ENCODE measurements at regions not wholly inside any gene's neighbourhood (a gene's known extent, or its start where the extent isn't known, plus 50 kb on each side); places are given as distances from the start of the nearest gene placed in this dataset.

DNA sequence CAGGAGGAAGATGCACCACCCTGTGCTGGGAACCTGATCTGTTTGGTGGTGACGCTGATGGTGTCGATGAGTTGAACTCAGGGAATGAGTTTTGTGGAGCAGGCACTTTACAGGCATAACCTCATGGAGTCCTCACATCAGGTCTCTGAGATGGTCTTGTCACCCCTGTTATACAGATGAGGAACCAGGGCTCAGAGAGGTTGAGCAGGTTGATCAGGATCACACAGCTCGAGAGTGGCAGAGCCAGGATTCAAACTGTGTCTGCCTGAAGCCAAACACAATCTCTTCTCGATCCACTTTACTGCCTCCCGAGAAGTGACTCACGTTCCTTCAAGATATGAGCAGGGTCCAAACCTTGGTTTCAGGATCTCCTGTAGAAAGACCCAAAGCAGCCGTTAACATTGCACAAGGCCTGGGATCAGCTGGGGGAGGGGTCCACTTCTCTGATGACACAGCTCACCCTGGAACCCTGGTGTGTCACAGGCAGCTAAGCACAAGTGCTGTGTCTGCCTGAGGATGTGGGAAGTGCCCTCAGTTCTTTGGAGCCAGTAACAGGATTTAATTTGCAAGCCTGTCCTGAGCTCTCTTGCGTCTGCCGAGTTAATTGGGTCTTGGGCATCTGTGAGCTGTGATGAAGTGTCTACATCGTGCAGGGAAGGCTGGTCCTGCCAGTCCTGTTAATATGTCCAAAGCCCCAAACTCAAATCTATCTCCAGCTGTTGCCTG lies 65.4 kb upstream of the STUM start:
- no peaks in the 10 kb centered on the region for H3K27me3 ChIP-seq
- H3K4me3 ChIP-seq = no peak overlapping the region
- H3K9me3 ChIP-seq = no peaks in the 10 kb centered on the region
- no peaks in the 10 kb centered on the region for H3K4me1 ChIP-seq
- no peak overlapping the region for H3K27ac ChIP-seq
- H3K36me3 ChIP-seq = no peaks in the 10 kb centered on the region
- intact Hi-C loops (cut with DNase I) = no loop called here
- TF ChIP-seq, protein P1, sequence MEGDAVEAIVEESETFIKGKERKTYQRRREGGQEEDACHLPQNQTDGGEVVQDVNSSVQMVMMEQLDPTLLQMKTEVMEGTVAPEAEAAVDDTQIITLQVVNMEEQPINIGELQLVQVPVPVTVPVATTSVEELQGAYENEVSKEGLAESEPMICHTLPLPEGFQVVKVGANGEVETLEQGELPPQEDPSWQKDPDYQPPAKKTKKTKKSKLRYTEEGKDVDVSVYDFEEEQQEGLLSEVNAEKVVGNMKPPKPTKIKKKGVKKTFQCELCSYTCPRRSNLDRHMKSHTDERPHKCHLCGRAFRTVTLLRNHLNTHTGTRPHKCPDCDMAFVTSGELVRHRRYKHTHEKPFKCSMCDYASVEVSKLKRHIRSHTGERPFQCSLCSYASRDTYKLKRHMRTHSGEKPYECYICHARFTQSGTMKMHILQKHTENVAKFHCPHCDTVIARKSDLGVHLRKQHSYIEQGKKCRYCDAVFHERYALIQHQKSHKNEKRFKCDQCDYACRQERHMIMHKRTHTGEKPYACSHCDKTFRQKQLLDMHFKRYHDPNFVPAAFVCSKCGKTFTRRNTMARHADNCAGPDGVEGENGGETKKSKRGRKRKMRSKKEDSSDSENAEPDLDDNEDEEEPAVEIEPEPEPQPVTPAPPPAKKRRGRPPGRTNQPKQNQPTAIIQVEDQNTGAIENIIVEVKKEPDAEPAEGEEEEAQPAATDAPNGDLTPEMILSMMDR (IDR thresholded peaks at IDR 0.05) = no peak
- no peak for DNase-seq (ENCODE audit: low spot score in 2 of 2)

DNA sequence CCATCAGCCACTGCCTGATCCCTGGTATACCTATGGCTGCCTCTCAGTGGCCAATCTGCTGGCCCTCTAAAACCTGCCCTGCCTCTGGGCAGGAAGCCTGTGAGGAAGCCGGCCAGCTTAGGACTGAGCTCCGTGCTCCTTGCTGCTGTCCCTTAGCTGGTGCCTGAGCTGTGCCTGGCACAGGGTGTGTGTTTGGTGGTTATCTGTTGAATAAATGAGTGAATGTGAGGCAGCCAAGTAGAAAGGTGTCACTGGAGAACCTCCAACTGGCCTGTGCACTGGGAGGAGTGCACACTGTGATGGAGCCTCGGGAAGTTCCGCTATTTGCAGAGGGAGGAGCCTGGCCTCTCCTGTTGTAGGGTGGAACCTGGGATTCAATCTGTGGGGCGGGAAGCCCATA lies 63.4 kb upstream of the STUM start:
- Histone ChIP-seq H3K4me1 (no peaks in the 10 kb centered on the region), H3K36me3 (no peaks in the 10 kb centered on the region), H3K4me3 (no peak overlapping the region), H3K27ac (no peak overlapping the region), H3K27me3 (no peaks in the 10 kb centered on the region), H3K9me3 (no peaks in the 10 kb centered on the region)
- DNase-seq (ENCODE audit: low spot score in 2 of 2) = no peak
- intact Hi-C loops (cut with DNase I) = no loop called here
- TF ChIP-seq, protein P1 (IDR thresholded peaks at IDR 0.05) = no peak

DNA sequence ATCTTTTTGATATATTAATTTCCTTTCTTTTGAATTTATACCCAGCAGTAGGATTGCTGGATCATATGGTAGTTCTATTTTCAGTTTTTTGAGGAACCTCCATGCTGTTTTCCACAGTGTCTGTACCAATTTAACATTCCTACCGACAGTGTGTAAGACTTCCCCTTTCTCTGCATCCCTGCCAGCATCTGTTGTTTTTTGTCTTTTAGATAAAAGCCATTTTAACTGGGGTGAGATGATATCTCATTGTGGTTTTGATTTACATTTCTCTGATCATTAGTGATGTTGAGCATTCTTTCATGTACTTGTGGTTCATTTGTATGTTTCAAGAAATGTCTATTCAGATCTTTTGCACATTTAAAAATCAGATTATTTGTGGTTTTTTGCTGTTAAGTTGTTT lies 62.4 kb upstream of the STUM start:
- Histone ChIP-seq H3K27me3 (no peaks in the 10 kb centered on the region), H3K4me1 (no peaks in the 10 kb centered on the region), H3K36me3 (no peaks in the 10 kb centered on the region), H3K27ac (no peak overlapping the region), H3K4me3 (no peak overlapping the region), H3K9me3 (no peaks in the 10 kb centered on the region)
- intact Hi-C loops (cut with DNase I) = no loop called here
- TF ChIP-seq, protein P1 (IDR thresholded peaks at IDR 0.05) = no peak
- DNase-seq (ENCODE audit: low spot score in 2 of 2) = no peak

- no peaks in the 10 kb centered on the region for H3K9me3 ChIP-seq
- no peak overlapping the region for H3K27ac ChIP-seq
- TF ChIP-seq, protein P1 (IDR thresholded peaks at IDR 0.05) = no peak
- H3K4me1 ChIP-seq = no peaks in the 10 kb centered on the region
- no peak for DNase-seq (ENCODE audit: low spot score in 2 of 2)
- no peaks in the 10 kb centered on the region for H3K36me3 ChIP-seq
- H3K4me3 ChIP-seq = no peak overlapping the region
- intact Hi-C loops (cut with DNase I) = no loop called here
- no peaks in the 10 kb centered on the region for H3K27me3 ChIP-seq
Observed at GRCh38 chr1:226487921-226488320, 60.6 kb upstream of the STUM start.

DNA sequence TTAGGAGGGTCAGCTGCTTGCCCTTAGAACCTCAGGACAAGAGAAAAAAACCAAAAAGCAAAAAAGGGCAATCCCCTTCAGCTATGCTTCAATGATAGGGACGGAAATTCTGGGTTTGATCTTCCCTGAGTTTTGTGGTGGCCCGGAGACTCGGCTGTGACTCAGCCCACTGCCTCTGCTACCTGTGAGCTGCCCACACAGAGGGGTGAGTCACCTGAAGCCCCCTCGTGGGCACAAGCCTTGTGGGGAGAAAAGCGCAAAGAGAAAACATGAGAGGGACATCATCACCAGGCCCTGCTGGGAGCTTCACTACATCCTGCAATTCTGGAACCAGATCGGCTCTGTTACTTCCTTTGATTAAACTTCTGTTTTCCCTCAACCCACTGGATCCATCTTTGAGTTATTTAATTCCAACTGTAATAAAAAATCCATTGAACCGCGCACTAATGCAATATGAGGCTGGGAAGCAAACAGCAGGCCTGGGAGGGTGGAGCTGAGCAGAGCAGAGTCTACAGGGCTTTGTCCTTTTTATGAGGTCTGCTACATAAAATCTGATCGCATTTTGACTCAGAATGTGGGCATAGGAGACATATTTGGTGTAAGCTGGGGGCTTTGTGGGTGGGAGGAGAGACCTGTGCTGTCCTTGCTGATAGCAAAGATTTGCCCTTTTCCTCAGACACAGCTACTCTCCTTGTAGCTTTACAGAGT lies 58.7 kb upstream of the STUM start:
- no peak for DNase-seq (ENCODE audit: low spot score in 2 of 2)
- H3K27me3 ChIP-seq = no peaks in the 10 kb centered on the region
- TF ChIP-seq, protein P1 (IDR thresholded peaks at IDR 0.05) = no peak
- intact Hi-C loops (cut with DNase I) = no loop called here
- no peaks in the 10 kb centered on the region for H3K9me3 ChIP-seq
- H3K4me1 ChIP-seq = no peaks in the 10 kb centered on the region
- H3K27ac ChIP-seq = no peak overlapping the region
- H3K36me3 ChIP-seq = no peaks in the 10 kb centered on the region
- H3K4me3 ChIP-seq = no peak overlapping the region
